ENCODE measurements at regions not wholly inside any gene's neighbourhood (a gene's known extent, or its start where the extent isn't known, plus 50 kb on each side); places are given as distances from the start of the nearest gene placed in this dataset.

- no peak overlapping the region for H2AFZ ChIP-seq (ENCODE audit: low read length)
- H3K9me3 ChIP-seq (ENCODE audit: low read length), result no peaks in the 10 kb centered on the region
- no peak for TF ChIP-seq FOXA1 (IDR thresholded peaks at IDR 0.05)
- 0 out of 2 replicates have a peak, but pooled peaks have one; percentile 9 for TF ChIP-seq FOXA1 (CRISPR knock-in tag; IDR thresholded peaks at IDR 0.05)
- TF ChIP-seq MED8 (CRISPR knock-in tag; IDR thresholded peaks at IDR 0.05; ENCODE audit: insufficient replicate concordance), result no peak
- TF ChIP-seq ZMYM2 (CRISPR knock-in tag; IDR thresholded peaks at IDR 0.05), result 0 out of 2 replicates have a peak, but pooled peaks have one; percentile 39
- peak; percentile 70; the same call in 1 of the 2 replicates for TF ChIP-seq FOSL1 (CRISPR knock-in tag; IDR thresholded peaks at IDR 0.05; ENCODE audit: borderline replicate concordance)
- TF ChIP-seq THAP11 (CRISPR knock-in tag; IDR thresholded peaks at IDR 0.05), result no peak
- peak; percentile 78; the same call in 1 of the 2 replicates for TF ChIP-seq RCOR2 (CRISPR knock-in tag; IDR thresholded peaks at IDR 0.05)
- TF ChIP-seq TEAD3 (CRISPR knock-in tag; optimal IDR thresholded peaks at IDR 0.05; ENCODE audit: borderline replicate concordance), result peak; percentile 61
- TF ChIP-seq ZMYM3 (CRISPR knock-in tag; IDR thresholded peaks at IDR 0.05), result peak; percentile 93
- TF ChIP-seq FOSL2 (CRISPR knock-in tag; IDR thresholded peaks at IDR 0.05), result peak; percentile 83
- no peak for TF ChIP-seq FOXJ3 (CRISPR knock-in tag; IDR thresholded peaks at IDR 0.05; ENCODE audit: borderline replicate concordance)
- TF ChIP-seq HNF4G (IDR thresholded peaks at IDR 0.05; ENCODE audit: borderline replicate concordance, low read depth, low read length), result peak; percentile 30; the same call in 1 of the 2 replicates
- TF ChIP-seq HNF4G (CRISPR knock-in tag; IDR thresholded peaks at IDR 0.05; ENCODE audit: borderline replicate concordance, low read depth), result no peak
- 0 out of 2 replicates have a peak, but pooled peaks have one; percentile 65 for TF ChIP-seq PITX1 (CRISPR knock-in tag; IDR thresholded peaks at IDR 0.05)
- TF ChIP-seq KDM1A (CRISPR knock-in tag; IDR thresholded peaks at IDR 0.05), result peak; percentile 58; the same call in 1 of the 2 replicates
- TF ChIP-seq TBX3 (IDR thresholded peaks at IDR 0.05; ENCODE audit: borderline replicate concordance), result 0 out of 2 replicates have a peak, but pooled peaks have one; percentile 21
- peak; percentile 56; the same call in 1 of the 2 replicates for TF ChIP-seq ESRRA (CRISPR knock-in tag; IDR thresholded peaks at IDR 0.05; ENCODE audit: low read depth)
- TF ChIP-seq ARID3A (IDR thresholded peaks at IDR 0.05; ENCODE audit: low read depth, low read length), result 0 out of 2 replicates have a peak, but pooled peaks have one; percentile 29
- no peak for TF ChIP-seq KLF11 (CRISPR knock-in tag; IDR thresholded peaks at IDR 0.05)
- TF ChIP-seq E2F1 (CRISPR knock-in tag; IDR thresholded peaks at IDR 0.05), result no peak
- no peak for TF ChIP-seq TAF15 (IDR thresholded peaks at IDR 0.05; ENCODE audit: low read depth, low read length, poor library complexity, severe bottlenecking)
- TF ChIP-seq POLR2AphosphoS5 (IDR thresholded peaks at IDR 0.05; ENCODE audit: low read depth, low read length), result no peak
- TF ChIP-seq RBAK (CRISPR knock-in tag; IDR thresholded peaks at IDR 0.05), result no peak
- 0 out of 2 replicates have a peak, but pooled peaks have one; percentile 18 for TF ChIP-seq POGZ (CRISPR knock-in tag; IDR thresholded peaks at IDR 0.05)
- TF ChIP-seq XRCC5 (optimal IDR thresholded peaks at IDR 0.05; ENCODE audit: low read length), result peak; percentile 11
Observed at GRCh38 chr16:65666132-65666941, 544.5 kb upstream of the CDH11 start.

More at GRCh38 chr16:65666132-65666941, 544.5 kb upstream of the CDH11 start:
- Histone ChIP-seq H4K20me1 (ENCODE audit: insufficient read depth, low read length) (no peaks in the 10 kb centered on the region), H3K36me3 (replicated peaks in 1 of 2; ENCODE audit: control insufficient read depth in 1 of 2, insufficient read depth in 2 of 2, low read length in 2 of 2) (no peaks in the 10 kb centered on the region), H3K79me2 (ENCODE audit: insufficient read depth, low read length) (no peaks in the 10 kb centered on the region), H3K4me3 (replicated peaks in 1 of 3; ENCODE audit: insufficient read depth in 1 of 3, low read depth in 2 of 3, low read length in 3 of 3) (no peak overlapping the region), H3K4me2 (ENCODE audit: low read depth, low read length) (peak overlapping the region; percentile 42), H3K27ac (ENCODE audit: extremely low read length, insufficient read depth, low read length) (no peak overlapping the region), H3K9ac (ENCODE audit: insufficient read depth, low read depth, low read length) (no peak overlapping the region), H3K27me3 (ENCODE audit: control insufficient read depth in 1 of 2, insufficient read depth in 2 of 2, low read length in 2 of 2) (no peaks in the 10 kb centered on the region), H3K4me1 (ENCODE audit: insufficient read depth, low read length) (peaks cover 37% of the 10 kb centered on the region)
- BruUV-seq (replicated peaks), result no TSS peak
- ATAC-seq (peak; percentile 91), FAIRE-seq (peak; percentile 58), DNase-seq (ENCODE audit: low spot score) (peak; percentile 81)
- WGBS (ENCODE audit: low lambda C conversion rate), result 51% methylated on average over 11 of the region's 11 CpGs
- intact Hi-C loops (cut with micrococcal nuclease; ENCODE audit: unreplicated experiment) (loop anchor here (1.0 kb wide), 1 partner anchor 25 kb away; no protein-coding TSS in a partner anchor), in situ Hi-C loops (cut with HindIII; ENCODE audit: extremely low pct_ligation_motif_present, low pct_unique_long_range_greater_than_20kb) (no loop called here)
- ChIA-PET POLR2A (no interaction called here), CTCF (ENCODE audit: low intra/inter-chr PET ratio, low total read pairs) (no interaction called here)
